ENCODE measurements at regions not wholly inside any gene's neighbourhood (a gene's known extent, or its start where the extent isn't known, plus 50 kb on each side); places are given as distances from the start of the nearest gene placed in this dataset.

- no peak for ATAC-seq (ENCODE audit: low read depth)
- no peaks in the 10 kb centered on the region for H3K4me1 ChIP-seq (ENCODE audit: control insufficient read depth, insufficient read depth, low read length)
- no peak overlapping the region for H2BK20ac ChIP-seq (ENCODE audit: low read depth, low read length)
Measured at GRCh38 chr11:96694338-96694737, 304.5 kb downstream of the JRKL start.

More at GRCh38 chr11:96694338-96694737, 304.5 kb downstream of the JRKL start:
- no peak overlapping the region for H3K14ac ChIP-seq (replicated peaks; ENCODE audit: low read depth, low read length)
- no peak overlapping the region for H3K18ac ChIP-seq (ENCODE audit: low read depth, low read length)
- H3K4me2 ChIP-seq (ENCODE audit: low read depth, low read length), result no peak overlapping the region
- H3K56ac ChIP-seq (ENCODE audit: extremely low read depth, insufficient read depth, low read length), result no peak overlapping the region
- H2BK15ac ChIP-seq (ENCODE audit: low read depth, low read length), result no peak overlapping the region
- no CpG with 5 or more reads among the region's 5 CpGs for WGBS, 2 experiments (ENCODE audit: extremely low coverage in 2 of 2, insufficient read length in 1 of 2)
- no peaks in the 10 kb centered on the region for H3K79me1 ChIP-seq (ENCODE audit: low read depth in 1 of 2, low read length in 2 of 2)
- intact Hi-C loops (cut with micrococcal nuclease) (no loop called here), dilution Hi-C loops (cut with HindIII; ENCODE audit: low sequenced_read_pairs, unreplicated experiment) (no loop called here), in situ Hi-C loops (cut with MboI; ENCODE audit: low sequenced_read_pairs) (no loop called here)
- H4K20me1 ChIP-seq (ENCODE audit: insufficient read depth, low read length), result no peaks in the 10 kb centered on the region
- no peaks in the 10 kb centered on the region for H3K36me3 ChIP-seq (ENCODE audit: control insufficient read depth, insufficient read depth, low read length)
- ChIA-PET POLR2A (ENCODE audit: unreplicated experiment) (no interaction called here), CTCF (no interaction called here)
- H3K4ac ChIP-seq (ENCODE audit: low read depth, low read length), result no peak overlapping the region
- TF ChIP-seq CEBPB (IDR thresholded peaks at IDR 0.05; ENCODE audit: low read depth, low read length) (no peak), RAD21 (IDR thresholded peaks at IDR 0.05; ENCODE audit: low read length) (no peak), MAFK (IDR thresholded peaks at IDR 0.05; ENCODE audit: low read depth, low read length) (no peak), FOS (IDR thresholded peaks at IDR 0.05; ENCODE audit: low read depth, low read length) (no peak), CTCF (conservative IDR thresholded peaks at IDR 0.05; ENCODE audit: low read depth, low read length) (no peak)
- H3K27ac ChIP-seq (ENCODE audit: insufficient read depth, low read length), result no peak overlapping the region
- H3K9me1 ChIP-seq (ENCODE audit: insufficient read depth, low read length), result no peaks in the 10 kb centered on the region
- no peak overlapping the region for H3K9ac ChIP-seq (ENCODE audit: low read depth, low read length)
- no peak overlapping the region for H3K4me3 ChIP-seq (ENCODE audit: insufficient read depth, low read depth, low read length)
- BruUV-seq (replicated peaks), result no TSS peak
- H2AK9ac ChIP-seq (replicated peaks; ENCODE audit: low read depth, low read length, poor library complexity), result no peak overlapping the region
- no peak overlapping the region for H4K8ac ChIP-seq (ENCODE audit: low read depth in 2 of 2, low read length in 2 of 2)
- no peak overlapping the region for H4K91ac ChIP-seq (ENCODE audit: insufficient read depth, low read depth, low read length)
- no peaks in the 10 kb centered on the region for H3K9me3 ChIP-seq (ENCODE audit: control insufficient read depth, insufficient read depth, low read length)
- H3K27me3 ChIP-seq (ENCODE audit: control insufficient read depth, insufficient read depth, low read length), result no peaks in the 10 kb centered on the region
- H2AK5ac ChIP-seq (ENCODE audit: low read depth, low read length), result no peak overlapping the region
- no peak overlapping the region for H4K5ac ChIP-seq (ENCODE audit: low read depth, low read length)
- no peak overlapping the region for H2AFZ ChIP-seq (replicated peaks; ENCODE audit: low read length, poor library complexity)
- DNase-seq, result no peak
- no peak overlapping the region for H2BK5ac ChIP-seq (ENCODE audit: low read depth, low read length, poor library complexity, severe bottlenecking)
- no peak overlapping the region for H3K23ac ChIP-seq (ENCODE audit: low read depth, low read length)
- no peak overlapping the region for H2BK120ac ChIP-seq (ENCODE audit: low read depth, low read length)

Measured in IMR-90 (cell line).